Left ventricle myocardium inferior (tissue), 1 donor: ENCODE measurements at regions not wholly inside any gene's neighbourhood (a gene's known extent, or its start where the extent isn't known, plus 50 kb on each side); places are given as distances from the start of the nearest gene placed in this dataset.
"Not testable (repeated sequence)": the region's sequence is repeated elsewhere in the genome, so short reads cannot be mapped to it uniquely, and the experiment has no call there.

ENCODE experiments used
- DNase-seq: peaks from one replicate; pipeline ENCODE4 v3.0.0-alpha.2; 2020
- H3K27ac ChIP-seq: fragments of 200-600 bp; replicated peaks from 2 replicates; pipeline ENCODE4 v1.8.0; 2021
- H3K27me3 ChIP-seq: fragments of 200-600 bp; 2 replicates; pipeline ENCODE4 v1.8.0; 2021; ENCODE audit warnings: low read depth
- H3K36me3 ChIP-seq: fragments of 200-600 bp; 2 replicates; pipeline ENCODE4 v1.8.0; 2021
- H3K4me1 ChIP-seq: fragments of 200-600 bp; 2 replicates; pipeline ENCODE4 v1.8.0; 2021
- H3K4me3 ChIP-seq: fragments of 200-600 bp; 2 replicates; pipeline ENCODE4 v1.8.0; 2021; ENCODE audit warnings: mild to moderate bottlenecking, moderate library complexity
- H3K9me3 ChIP-seq: fragments of 200-600 bp; replicated peaks from 2 replicates; pipeline ENCODE4 v1.8.0; 2021
- intact Hi-C: fragments of 100-400 bp; cut with micrococcal nuclease; formaldehyde crosslinking; loops from one replicate; pipeline ENCODE4 v1.11.0; 2022
- TF ChIP-seq, protein P1 (sequence below): fragments of 200-600 bp; IDR thresholded peaks from 2 replicates; pipeline ENCODE4 v1.8.0; 2021; ENCODE audit warnings: antibody characterized with exemption, mild to moderate bottlenecking, borderline replicate concordance
- donor health status: DM: no; HTN: yes; CAD: no; lungs with severe emphysema.

- Histone ChIP-seq H3K4me3 (no peak overlapping the region), H3K27ac (no peak overlapping the region), H3K27me3 (no peaks in the 10 kb centered on the region), H3K36me3 (no peaks in the 10 kb centered on the region), H3K4me1 (no peaks in the 10 kb centered on the region), H3K9me3 (peaks cover 5% of the 10 kb centered on the region)
- intact Hi-C loops: no loop called here
- TF ChIP-seq, protein P1, sequence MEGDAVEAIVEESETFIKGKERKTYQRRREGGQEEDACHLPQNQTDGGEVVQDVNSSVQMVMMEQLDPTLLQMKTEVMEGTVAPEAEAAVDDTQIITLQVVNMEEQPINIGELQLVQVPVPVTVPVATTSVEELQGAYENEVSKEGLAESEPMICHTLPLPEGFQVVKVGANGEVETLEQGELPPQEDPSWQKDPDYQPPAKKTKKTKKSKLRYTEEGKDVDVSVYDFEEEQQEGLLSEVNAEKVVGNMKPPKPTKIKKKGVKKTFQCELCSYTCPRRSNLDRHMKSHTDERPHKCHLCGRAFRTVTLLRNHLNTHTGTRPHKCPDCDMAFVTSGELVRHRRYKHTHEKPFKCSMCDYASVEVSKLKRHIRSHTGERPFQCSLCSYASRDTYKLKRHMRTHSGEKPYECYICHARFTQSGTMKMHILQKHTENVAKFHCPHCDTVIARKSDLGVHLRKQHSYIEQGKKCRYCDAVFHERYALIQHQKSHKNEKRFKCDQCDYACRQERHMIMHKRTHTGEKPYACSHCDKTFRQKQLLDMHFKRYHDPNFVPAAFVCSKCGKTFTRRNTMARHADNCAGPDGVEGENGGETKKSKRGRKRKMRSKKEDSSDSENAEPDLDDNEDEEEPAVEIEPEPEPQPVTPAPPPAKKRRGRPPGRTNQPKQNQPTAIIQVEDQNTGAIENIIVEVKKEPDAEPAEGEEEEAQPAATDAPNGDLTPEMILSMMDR: no peak
- DNase-seq: no peak
These were observed 1002.7 kb downstream of the STPG2 start for GRCh38 chr4:97140545-97140944.

DNA sequence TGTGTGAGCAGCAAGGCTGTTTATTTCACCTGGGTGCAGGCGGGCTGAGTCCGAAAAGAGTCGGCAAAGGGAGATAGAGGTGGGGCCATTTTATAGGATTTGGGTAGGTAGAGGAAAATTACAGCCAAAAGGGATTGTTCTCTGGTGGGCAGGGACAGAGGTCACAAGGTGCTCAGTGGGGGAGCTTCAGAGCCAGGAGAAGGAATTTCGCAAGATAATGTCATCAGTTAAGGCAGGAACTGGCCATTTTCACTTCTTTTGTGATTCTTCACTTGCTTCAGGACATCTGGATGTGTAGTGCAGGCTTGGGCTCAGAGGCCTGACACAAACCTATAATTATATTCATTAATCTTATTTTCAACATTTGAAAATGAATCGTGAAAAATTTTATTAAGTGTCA lies 1001.9 kb downstream of the STPG2 start:
- H3K4me3 ChIP-seq, H3K27ac ChIP-seq, H3K36me3 ChIP-seq, H3K4me1 ChIP-seq, H3K9me3 ChIP-seq, DNase-seq, H3K27me3 ChIP-seq, intact Hi-C loops: not testable (repeated sequence)

DNA sequence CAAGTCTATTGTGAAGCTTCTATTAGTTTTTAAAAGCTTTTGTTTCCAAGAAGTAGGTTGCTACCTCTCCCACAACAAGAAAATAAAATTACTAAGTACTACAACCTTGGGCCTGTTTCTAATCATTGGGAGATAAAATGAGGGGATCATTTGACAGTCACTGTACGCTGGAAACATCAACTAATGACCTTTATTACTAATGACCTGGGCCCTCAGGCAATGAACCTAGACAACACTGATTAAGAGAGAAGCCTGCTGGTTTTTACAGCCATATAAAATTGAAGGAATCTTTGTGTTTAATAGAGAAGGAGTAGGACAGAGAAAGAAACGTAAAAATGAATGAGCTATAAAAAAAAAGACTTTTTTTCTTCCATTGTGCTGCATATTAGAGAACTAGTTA lies 1000.9 kb downstream of the STPG2 start:
- Histone ChIP-seq H3K27ac (no peak overlapping the region), H3K9me3 (peaks cover 5% of the 10 kb centered on the region), H3K27me3 (no peaks in the 10 kb centered on the region), H3K4me1 (no peaks in the 10 kb centered on the region), H3K36me3 (no peaks in the 10 kb centered on the region), H3K4me3 (no peak overlapping the region)
- TF ChIP-seq, protein P1: no peak
- no peak for DNase-seq
- intact Hi-C loops: no loop called here

GRCh38 chr4:97142893-97143292 lies 1000.4 kb downstream of the STPG2 start:
- no peak overlapping the region for H3K4me3 ChIP-seq
- no peak overlapping the region for H3K27ac ChIP-seq
- intact Hi-C loops: no loop called here
- no peaks in the 10 kb centered on the region for H3K27me3 ChIP-seq
- TF ChIP-seq, protein P1: no peak
- H3K4me1 ChIP-seq: no peaks in the 10 kb centered on the region
- no peak for DNase-seq
- no peaks in the 10 kb centered on the region for H3K36me3 ChIP-seq
- peaks cover 5% of the 10 kb centered on the region for H3K9me3 ChIP-seq

GRCh38 chr4:97144199-97144598 lies 999.1 kb downstream of the STPG2 start:
- no peak overlapping the region for H3K4me3 ChIP-seq
- DNase-seq: no peak
- intact Hi-C loops: no loop called here
- H3K36me3 ChIP-seq: no peaks in the 10 kb centered on the region
- peaks cover 5% of the 10 kb centered on the region for H3K9me3 ChIP-seq
- no peak overlapping the region for H3K27ac ChIP-seq
- no peaks in the 10 kb centered on the region for H3K4me1 ChIP-seq
- TF ChIP-seq, protein P1: no peak
- H3K27me3 ChIP-seq: no peaks in the 10 kb centered on the region

DNA sequence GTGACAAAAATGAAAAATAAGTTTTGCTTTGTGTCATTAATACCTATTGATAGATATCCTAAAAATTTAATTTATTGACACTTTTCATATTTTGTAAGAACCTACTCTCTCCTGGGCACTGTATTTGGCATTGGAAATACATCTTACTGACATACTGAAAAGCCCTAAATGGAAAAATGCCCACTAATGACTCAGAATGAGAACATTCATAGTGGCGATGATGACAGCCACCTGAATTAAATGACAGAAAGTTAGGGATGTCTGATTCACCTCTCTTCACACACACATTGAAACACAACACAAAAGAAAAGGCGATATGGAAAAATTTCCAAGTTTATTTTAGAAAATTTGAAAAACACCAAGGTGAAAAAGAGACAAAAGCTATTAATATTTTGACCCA lies 992.3 kb downstream of the STPG2 start:
- no peak for DNase-seq
- H3K27me3 ChIP-seq: no peaks in the 10 kb centered on the region
- H3K4me1 ChIP-seq: no peaks in the 10 kb centered on the region
- H3K4me3 ChIP-seq: no peak overlapping the region
- no peak overlapping the region for H3K27ac ChIP-seq
- H3K36me3 ChIP-seq: no peaks in the 10 kb centered on the region
- intact Hi-C loops: no loop called here
- TF ChIP-seq, protein P1: no peak
- no peaks in the 10 kb centered on the region for H3K9me3 ChIP-seq
